ENCODE measurements at regions not wholly inside any gene's neighbourhood (a gene's known extent, or its start where the extent isn't known, plus 50 kb on each side); places are given as distances from the start of the nearest gene placed in this dataset.

DNA sequence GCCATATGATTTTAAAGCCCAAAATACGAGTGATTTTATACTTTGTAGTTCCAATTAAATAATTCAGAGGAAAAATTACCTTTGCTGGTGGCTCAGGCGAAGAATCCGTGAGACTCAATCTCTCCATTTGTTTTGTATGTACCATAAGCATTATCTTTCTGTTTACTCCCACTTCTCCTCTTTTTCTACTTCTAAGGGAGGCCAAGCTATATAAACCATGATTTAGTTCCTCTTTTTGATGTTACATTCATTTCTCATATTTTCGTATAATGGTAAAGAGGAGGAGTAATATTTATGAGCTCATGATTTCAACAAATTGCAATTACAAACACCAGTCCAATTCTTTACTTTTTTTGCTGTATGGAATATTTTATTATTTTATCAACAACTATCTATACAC is 50.6 kb upstream of the TES start:
- Histone ChIP-seq H3K4me1 (replicated peaks) (peaks cover 7% of the 10 kb centered on the region), H3K4me3 (no peak overlapping the region), H3K9me3 (replicated peaks) (no peaks in the 10 kb centered on the region), H3K27me3 (replicated peaks) (no peaks in the 10 kb centered on the region), H3K27ac (no peak overlapping the region), H3K36me3 (no peaks in the 10 kb centered on the region)
- no peak for DNase-seq (ENCODE audit: low read depth in 1 of 2, low spot score in 2 of 2)
